ENCODE measurements at regions not wholly inside any gene's neighbourhood (a gene's known extent, or its start where the extent isn't known, plus 50 kb on each side); places are given as distances from the start of the nearest gene placed in this dataset.
"Not testable (repeated sequence)": the region's sequence is repeated elsewhere in the genome, so short reads cannot be mapped to it uniquely, and the experiment has no call there.

GRCh38 chr2:81061016-81061415 lies 756.5 kb upstream of the LRRTM1 start:
- DNase-seq (ENCODE audit: low spot score): no peak

GRCh38 chr2:81050580-81051095 lies 746.1 kb upstream of the LRRTM1 start:
- DNase-seq (ENCODE audit: low spot score): peak; percentile 0

GRCh38 chr2:81043681-81044080 lies 739.1 kb upstream of the LRRTM1 start:
- no peak for DNase-seq (ENCODE audit: low spot score)

- DNase-seq (ENCODE audit: low spot score): no peak
Observed at GRCh38 chr2:81007104-81007503, 702.6 kb upstream of the LRRTM1 start.

- no peak for DNase-seq (ENCODE audit: low spot score)
Observed at GRCh38 chr2:81002906-81003305, 698.4 kb upstream of the LRRTM1 start.

- no peak for DNase-seq (ENCODE audit: low spot score)
Observed at GRCh38 chr2:80987466-80987865, 682.9 kb upstream of the LRRTM1 start.

GRCh38 chr2:80969900-80970299 lies 665.3 kb upstream of the LRRTM1 start:
- no peak for DNase-seq (ENCODE audit: low spot score)

- no peak for DNase-seq (ENCODE audit: low spot score)
Observed at GRCh38 chr2:80968450-80968849, 663.9 kb upstream of the LRRTM1 start.

GRCh38 chr2:80947601-80948130 lies 643.1 kb upstream of the LRRTM1 start:
- DNase-seq (ENCODE audit: low spot score): no peak

GRCh38 chr2:80943487-80943886 lies 638.9 kb upstream of the LRRTM1 start:
- no peak for DNase-seq (ENCODE audit: low spot score)

GRCh38 chr2:80942766-80943165 lies 638.2 kb upstream of the LRRTM1 start:
- DNase-seq (ENCODE audit: low spot score): no peak

- no peak for DNase-seq (ENCODE audit: low spot score)
Observed at GRCh38 chr2:80938463-80938862, 633.9 kb upstream of the LRRTM1 start.

GRCh38 chr2:80931820-80932219 lies 627.3 kb upstream of the LRRTM1 start:
- not testable (repeated sequence) for DNase-seq (ENCODE audit: low spot score)

GRCh38 chr2:80930777-80931176 lies 626.2 kb upstream of the LRRTM1 start:
- no peak for DNase-seq (ENCODE audit: low spot score)

GRCh38 chr2:80926168-80926567 lies 621.6 kb upstream of the LRRTM1 start:
- DNase-seq (ENCODE audit: low spot score): no peak

- no peak for DNase-seq (ENCODE audit: low spot score)
Observed at GRCh38 chr2:80896576-80896975, 592.0 kb upstream of the LRRTM1 start.

GRCh38 chr2:80894486-80894885 lies 589.9 kb upstream of the LRRTM1 start:
- DNase-seq (ENCODE audit: low spot score): no peak

GRCh38 chr2:80893711-80894110 lies 589.2 kb upstream of the LRRTM1 start:
- DNase-seq (ENCODE audit: low spot score): peak; percentile 7

GRCh38 chr2:80889009-80889408 lies 584.5 kb upstream of the LRRTM1 start:
- no peak for DNase-seq (ENCODE audit: low spot score)

- DNase-seq (ENCODE audit: low spot score): no peak
Observed at GRCh38 chr2:80887841-80888378, 583.4 kb upstream of the LRRTM1 start.

GRCh38 chr2:80874374-80874773 lies 569.8 kb upstream of the LRRTM1 start:
- DNase-seq (ENCODE audit: low spot score): no peak

- DNase-seq (ENCODE audit: low spot score): no peak
Observed at GRCh38 chr2:80869858-80870438, 565.4 kb upstream of the LRRTM1 start.

GRCh38 chr2:80863147-80863714 lies 558.7 kb upstream of the LRRTM1 start:
- DNase-seq (ENCODE audit: low spot score): no peak

- no peak for DNase-seq (ENCODE audit: low spot score)
Observed at GRCh38 chr2:80858965-80859364, 554.4 kb upstream of the LRRTM1 start.

All from putamen (tissue), 1 donor.